ENCODE measurements at regions not wholly inside any gene's neighbourhood (a gene's known extent, or its start where the extent isn't known, plus 50 kb on each side); places are given as distances from the start of the nearest gene placed in this dataset.

DNA sequence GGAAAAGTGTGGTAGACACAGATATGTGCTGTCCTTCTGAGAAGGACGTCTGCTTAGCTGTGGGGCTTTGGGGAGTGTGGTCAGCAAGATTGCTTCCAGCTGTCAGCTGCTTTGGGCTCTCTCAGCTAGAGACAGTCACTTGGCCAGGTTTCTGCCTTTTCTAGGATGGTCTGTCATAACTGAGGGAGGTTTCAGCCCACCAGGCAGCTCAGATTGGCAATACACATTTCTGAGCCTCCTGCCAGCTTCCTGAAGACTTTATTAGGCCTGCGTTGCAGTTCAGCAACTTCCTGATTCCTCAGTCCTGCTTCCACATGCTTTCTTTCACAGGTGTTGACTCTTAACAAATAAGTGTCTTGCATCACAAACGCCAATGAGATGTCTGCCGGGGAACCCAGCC, 286.5 kb downstream of the SQOR start:
- WGBS, 2 donors = 35 to 45% methylated on average over 4 of the region's 4 CpGs
- H3K9me3 ChIP-seq = no peaks in the 10 kb centered on the region
- no peak overlapping the region for H3K27ac ChIP-seq
- intact Hi-C loops (cut with DNase I) = no loop called here
- TF ChIP-seq, protein P1, sequence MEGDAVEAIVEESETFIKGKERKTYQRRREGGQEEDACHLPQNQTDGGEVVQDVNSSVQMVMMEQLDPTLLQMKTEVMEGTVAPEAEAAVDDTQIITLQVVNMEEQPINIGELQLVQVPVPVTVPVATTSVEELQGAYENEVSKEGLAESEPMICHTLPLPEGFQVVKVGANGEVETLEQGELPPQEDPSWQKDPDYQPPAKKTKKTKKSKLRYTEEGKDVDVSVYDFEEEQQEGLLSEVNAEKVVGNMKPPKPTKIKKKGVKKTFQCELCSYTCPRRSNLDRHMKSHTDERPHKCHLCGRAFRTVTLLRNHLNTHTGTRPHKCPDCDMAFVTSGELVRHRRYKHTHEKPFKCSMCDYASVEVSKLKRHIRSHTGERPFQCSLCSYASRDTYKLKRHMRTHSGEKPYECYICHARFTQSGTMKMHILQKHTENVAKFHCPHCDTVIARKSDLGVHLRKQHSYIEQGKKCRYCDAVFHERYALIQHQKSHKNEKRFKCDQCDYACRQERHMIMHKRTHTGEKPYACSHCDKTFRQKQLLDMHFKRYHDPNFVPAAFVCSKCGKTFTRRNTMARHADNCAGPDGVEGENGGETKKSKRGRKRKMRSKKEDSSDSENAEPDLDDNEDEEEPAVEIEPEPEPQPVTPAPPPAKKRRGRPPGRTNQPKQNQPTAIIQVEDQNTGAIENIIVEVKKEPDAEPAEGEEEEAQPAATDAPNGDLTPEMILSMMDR (IDR thresholded peaks at IDR 0.05) = no peak
- no peak for TF ChIP-seq POLR2A (IDR thresholded peaks at IDR 0.05)
- no peaks in the 10 kb centered on the region for H3K27me3 ChIP-seq
- DNase-seq = no peak
- H3K36me3 ChIP-seq = no peaks in the 10 kb centered on the region
- H3K4me3 ChIP-seq (replicated peaks in 1 of 3) = no peak overlapping the region
- no peaks in the 10 kb centered on the region for H3K4me1 ChIP-seq

DNA sequence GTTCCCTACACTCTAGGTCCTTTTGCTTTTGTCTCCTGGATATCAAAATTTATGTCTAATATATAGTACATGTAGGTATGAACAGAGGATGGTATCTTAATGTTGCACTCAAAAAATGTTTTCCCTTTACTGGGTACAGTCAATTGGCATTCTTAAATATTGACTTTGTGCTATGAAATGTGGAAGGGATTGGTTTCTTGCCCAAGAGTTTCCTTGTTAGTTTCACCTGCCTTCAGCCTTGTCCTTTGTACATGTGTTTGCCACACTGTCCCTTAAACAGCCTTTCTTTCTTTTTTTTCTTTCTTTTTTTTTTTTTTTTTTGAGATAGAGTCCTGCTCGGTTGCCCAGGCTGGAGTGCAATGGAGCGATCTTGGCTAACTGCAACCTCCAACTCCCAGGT, 287.1 kb downstream of the SQOR start:
- H3K36me3 ChIP-seq = no peaks in the 10 kb centered on the region
- intact Hi-C loops (cut with DNase I) = no loop called here
- H3K4me3 ChIP-seq (replicated peaks in 1 of 3) = no peak overlapping the region
- H3K27me3 ChIP-seq = no peaks in the 10 kb centered on the region
- TF ChIP-seq, protein P1 (IDR thresholded peaks at IDR 0.05) = no peak
- TF ChIP-seq POLR2A (IDR thresholded peaks at IDR 0.05) = no peak
- no peak overlapping the region for H3K27ac ChIP-seq
- no peak for DNase-seq
- WGBS, 2 donors = 83 to 87% methylated on average over 2 of the region's 2 CpGs
- H3K9me3 ChIP-seq = no peaks in the 10 kb centered on the region
- no peaks in the 10 kb centered on the region for H3K4me1 ChIP-seq

DNA sequence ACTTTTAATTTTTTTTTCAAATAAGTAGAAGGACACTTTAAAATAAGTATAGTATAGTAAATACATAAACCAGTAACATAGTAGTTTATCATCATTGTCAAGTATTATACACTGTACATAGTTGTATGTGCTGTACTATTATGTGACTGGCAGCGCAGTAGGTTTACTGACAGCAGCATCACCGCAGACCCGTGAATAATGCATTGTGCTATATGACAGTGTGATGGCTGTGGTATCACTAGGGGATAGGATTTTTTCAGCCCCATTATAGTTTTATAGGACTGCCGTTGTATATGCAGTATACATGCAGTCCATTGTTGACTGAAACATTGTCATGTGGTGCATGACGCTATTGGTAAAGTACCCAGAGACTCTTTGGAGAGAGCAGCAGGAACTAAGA, 306.5 kb downstream of the SQOR start:
- no peak overlapping the region for H3K4me3 ChIP-seq (replicated peaks in 1 of 3)
- H3K36me3 ChIP-seq = no peaks in the 10 kb centered on the region
- 94 to 98% methylated on average over 5 of the region's 5 CpGs for WGBS, 2 donors
- no peak for TF ChIP-seq POLR2A (IDR thresholded peaks at IDR 0.05)
- TF ChIP-seq, protein P1 (IDR thresholded peaks at IDR 0.05) = no peak
- DNase-seq = no peak
- intact Hi-C loops (cut with DNase I) = no loop called here
- no peaks in the 10 kb centered on the region for H3K9me3 ChIP-seq
- no peaks in the 10 kb centered on the region for H3K4me1 ChIP-seq
- no peaks in the 10 kb centered on the region for H3K27me3 ChIP-seq
- no peak overlapping the region for H3K27ac ChIP-seq

DNA sequence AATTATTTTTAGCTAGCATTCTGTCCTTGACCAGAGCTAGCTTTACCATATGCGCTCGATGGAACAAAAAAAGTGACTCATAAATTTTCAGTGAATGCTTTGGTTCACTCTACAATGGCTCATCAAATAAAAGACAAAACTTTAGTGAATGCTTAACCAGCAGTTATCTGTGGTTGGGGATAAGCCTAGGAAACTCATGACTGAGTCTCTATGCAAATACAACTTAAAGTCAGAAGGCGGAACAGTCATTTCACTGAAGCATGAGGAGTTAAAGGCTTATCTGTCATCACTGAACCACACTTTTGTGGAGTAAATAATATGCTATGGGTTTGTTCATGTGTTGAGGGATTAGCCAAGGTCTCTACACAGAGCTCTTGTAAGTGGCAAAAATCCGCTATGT, 308.4 kb downstream of the SQOR start:
- Histone ChIP-seq H3K27me3 (no peaks in the 10 kb centered on the region), H3K4me1 (no peaks in the 10 kb centered on the region), H3K9me3 (no peaks in the 10 kb centered on the region), H3K36me3 (no peaks in the 10 kb centered on the region), H3K4me3 (replicated peaks in 1 of 3) (no peak overlapping the region), H3K27ac (no peak overlapping the region)
- DNase-seq = no peak
- intact Hi-C loops (cut with DNase I) = no loop called here
- no peak for TF ChIP-seq POLR2A (IDR thresholded peaks at IDR 0.05)
- TF ChIP-seq, protein P1 (IDR thresholded peaks at IDR 0.05) = no peak
- 71 to 98% methylated on average over 4 of the region's 4 CpGs for WGBS, 2 donors

DNA sequence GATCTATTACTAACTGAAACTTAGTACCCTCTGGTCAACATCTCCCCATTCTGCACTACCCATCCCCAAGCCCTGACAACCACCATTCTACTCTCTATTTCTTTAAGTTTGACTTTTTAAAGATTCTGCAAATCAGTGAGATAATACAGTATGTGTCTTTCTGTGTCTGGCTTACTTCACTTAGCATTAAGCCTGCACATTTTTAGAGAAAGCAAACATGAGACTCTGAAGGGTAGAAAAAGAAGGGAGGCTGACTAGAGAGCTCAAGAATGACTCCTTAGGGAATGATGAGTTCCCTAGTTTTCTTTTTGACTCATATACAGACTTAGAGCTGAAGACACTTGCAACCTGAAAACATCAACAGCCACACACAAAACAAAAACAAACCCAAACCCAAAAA, 311.3 kb downstream of the SQOR start:
- TF ChIP-seq POLR2A (IDR thresholded peaks at IDR 0.05) = no peak
- TF ChIP-seq, protein P1 (IDR thresholded peaks at IDR 0.05) = no peak
- no peaks in the 10 kb centered on the region for H3K27me3 ChIP-seq
- H3K27ac ChIP-seq = no peak overlapping the region
- DNase-seq = no peak
- H3K36me3 ChIP-seq = no peaks in the 10 kb centered on the region
- H3K4me3 ChIP-seq (replicated peaks in 1 of 3) = no peak overlapping the region
- H3K4me1 ChIP-seq = no peaks in the 10 kb centered on the region
- no peaks in the 10 kb centered on the region for H3K9me3 ChIP-seq
- intact Hi-C loops (cut with DNase I) = no loop called here

All from thyroid gland (tissue), 4 donors.